ENCODE measurements at regions not wholly inside any gene's neighbourhood (a gene's known extent, or its start where the extent isn't known, plus 50 kb on each side); places are given as distances from the start of the nearest gene placed in this dataset.

GRCh38 chr13:62906469-62906868 lies 1490.8 kb upstream of the PCDH20 start:
- no peak for TF ChIP-seq ZNF274 (IDR thresholded peaks at IDR 0.05; ENCODE audit: low read depth, low read length)
- H3K4me3 ChIP-seq (ENCODE audit: low read length) = no peak overlapping the region

- TF ChIP-seq ZNF274 (IDR thresholded peaks at IDR 0.05; ENCODE audit: low read depth, low read length) = no peak
- no peak overlapping the region for H3K4me3 ChIP-seq (ENCODE audit: low read length)
Measured at GRCh38 chr13:62887046-62887445, 1471.4 kb upstream of the PCDH20 start.

GRCh38 chr13:62879071-62879470 lies 1463.4 kb upstream of the PCDH20 start:
- H3K4me3 ChIP-seq (ENCODE audit: low read length) = no peak overlapping the region
- TF ChIP-seq ZNF274 (IDR thresholded peaks at IDR 0.05; ENCODE audit: low read depth, low read length) = no peak

GRCh38 chr13:62875118-62875640 lies 1459.5 kb upstream of the PCDH20 start:
- no peak for TF ChIP-seq ZNF274 (IDR thresholded peaks at IDR 0.05; ENCODE audit: low read depth, low read length)
- H3K4me3 ChIP-seq (ENCODE audit: low read length) = no peak overlapping the region

GRCh38 chr13:62850331-62850730 lies 1434.7 kb upstream of the PCDH20 start:
- no peak overlapping the region for H3K4me3 ChIP-seq (ENCODE audit: low read length)
- no peak for TF ChIP-seq ZNF274 (IDR thresholded peaks at IDR 0.05; ENCODE audit: low read depth, low read length)

- H3K4me3 ChIP-seq (ENCODE audit: low read length) = no peak overlapping the region
- TF ChIP-seq ZNF274 (IDR thresholded peaks at IDR 0.05; ENCODE audit: low read depth, low read length) = no peak
Measured at GRCh38 chr13:62847520-62847919, 1431.9 kb upstream of the PCDH20 start.

- no peak overlapping the region for H3K4me3 ChIP-seq (ENCODE audit: low read length)
- TF ChIP-seq ZNF274 (IDR thresholded peaks at IDR 0.05; ENCODE audit: low read depth, low read length) = no peak
Measured at GRCh38 chr13:62846302-62846701, 1430.7 kb upstream of the PCDH20 start.

GRCh38 chr13:62839338-62839737 lies 1423.7 kb upstream of the PCDH20 start:
- no peak for TF ChIP-seq ZNF274 (IDR thresholded peaks at IDR 0.05; ENCODE audit: low read depth, low read length)
- H3K4me3 ChIP-seq (ENCODE audit: low read length) = no peak overlapping the region

GRCh38 chr13:62838929-62839328 lies 1423.3 kb upstream of the PCDH20 start:
- H3K4me3 ChIP-seq (ENCODE audit: low read length) = no peak overlapping the region
- TF ChIP-seq ZNF274 (IDR thresholded peaks at IDR 0.05; ENCODE audit: low read depth, low read length) = no peak

GRCh38 chr13:62837895-62838294 lies 1422.2 kb upstream of the PCDH20 start:
- no peak overlapping the region for H3K4me3 ChIP-seq (ENCODE audit: low read length)
- TF ChIP-seq ZNF274 (IDR thresholded peaks at IDR 0.05; ENCODE audit: low read depth, low read length) = no peak

GRCh38 chr13:62829486-62829885 lies 1413.8 kb upstream of the PCDH20 start:
- no peak for TF ChIP-seq ZNF274 (IDR thresholded peaks at IDR 0.05; ENCODE audit: low read depth, low read length)
- no peak overlapping the region for H3K4me3 ChIP-seq (ENCODE audit: low read length)

GRCh38 chr13:62799931-62800436 lies 1384.3 kb upstream of the PCDH20 start:
- no peak for TF ChIP-seq ZNF274 (IDR thresholded peaks at IDR 0.05; ENCODE audit: low read depth, low read length)
- H3K4me3 ChIP-seq (ENCODE audit: low read length) = no peak overlapping the region

GRCh38 chr13:62799038-62799535 lies 1383.4 kb upstream of the PCDH20 start:
- no peak for TF ChIP-seq ZNF274 (IDR thresholded peaks at IDR 0.05; ENCODE audit: low read depth, low read length)
- H3K4me3 ChIP-seq (ENCODE audit: low read length) = no peak overlapping the region

GRCh38 chr13:62793850-62794249 lies 1378.2 kb upstream of the PCDH20 start:
- TF ChIP-seq ZNF274 (IDR thresholded peaks at IDR 0.05; ENCODE audit: low read depth, low read length) = no peak
- H3K4me3 ChIP-seq (ENCODE audit: low read length) = no peak overlapping the region

- H3K4me3 ChIP-seq (ENCODE audit: low read length) = no peak overlapping the region
- no peak for TF ChIP-seq ZNF274 (IDR thresholded peaks at IDR 0.05; ENCODE audit: low read depth, low read length)
Measured at GRCh38 chr13:62781866-62782265, 1366.2 kb upstream of the PCDH20 start.

- no peak for TF ChIP-seq ZNF274 (IDR thresholded peaks at IDR 0.05; ENCODE audit: low read depth, low read length)
- no peak overlapping the region for H3K4me3 ChIP-seq (ENCODE audit: low read length)
Measured at GRCh38 chr13:62779161-62779560, 1363.5 kb upstream of the PCDH20 start.
